K562 (cell line): ENCODE measurements at regions not wholly inside any gene's neighbourhood (a gene's known extent, or its start where the extent isn't known, plus 50 kb on each side); places are given as distances from the start of the nearest gene placed in this dataset.

Experiments used
- ATAC-seq: fragments of 200-7000 bp; cut with Tn5 transposase; 3 replicates; pipeline ENCODE4 v1.9.1; 2020; ENCODE audit warnings: moderate library complexity
- BruUV-seq: library from RNA; stranded (reverse); fragments of 400-500 nt; replicated peaks from 2 replicates; lab custom pipeline; 2021; lab: Mats Ljungman, UMichigan
- CTCF ChIA-PET: fragments of 300-600 bp; formaldehyde crosslinking; extraction: SDS; loops from one replicate; lab custom pipeline; 2021; ENCODE audit warnings: low intra/inter-chr PET ratio; lab: Yijun Ruan, JAX
- POLR2A ChIA-PET: fragments of 300-600, 350-650 bp; sonication (Branson Sonifier 250); formaldehyde crosslinking; extraction: SDS; loops from one replicate; lab custom pipeline; 2021; ENCODE audit warnings: antibody characterized with exemption, inconsistent platforms; lab: Yijun Ruan, JAX
- DNase-seq, 4 experiments: peaks; one replicate each; pipeline versions ENCODE4 v3.0.0 to v3.0.0-alpha.2; 2011 to 2018; ENCODE audit warnings: low spot score in 3 of 4, mixed read lengths in 3 of 4; ENCODE audit errors: extremely low read depth in 1 of 4
- FAIRE-seq: peaks from 2 replicates; lab custom pipeline; 2011; peaks lifted over from hg19 to GRCh38; lab: Jason Lieb, UNC
- H2AFZ ChIP-seq: 2 replicates; pipeline ENCODE4 v1.6.0; 2011; ENCODE audit warnings: low read depth, low read length, control low read depth, inconsistent platforms
- H3K27ac ChIP-seq: fragments of 200-600 bp; 3 replicates; pipeline ENCODE4 v1.8.0; 2011; ENCODE audit warnings: low read depth, mild to moderate bottlenecking, control low read depth, inconsistent platforms, low read length, moderate library complexity, mixed read lengths; ENCODE audit errors: extremely low read depth
- H3K27me3 ChIP-seq, 2 experiments: fragments of 300-600 bp in 1 of 2; 2 replicates in 1 of 2; 3 replicates in 1 of 2; pipeline versions ENCODE4 v1.6.0 to v1.8.0; 2011; ENCODE audit warnings: inconsistent platforms in 2 of 2, low read length in 2 of 2, mild to moderate bottlenecking in 1 of 2, mixed read lengths in 1 of 2, moderate library complexity in 1 of 2; ENCODE audit not compliant: control insufficient read depth in 2 of 2, insufficient read depth in 2 of 2
- H3K36me3 ChIP-seq: fragments of 300-600 bp; 3 replicates; pipeline ENCODE4 v1.8.0; 2011; ENCODE audit warnings: mild to moderate bottlenecking, low read length, inconsistent platforms; ENCODE audit not compliant: control insufficient read depth, insufficient read depth
- H3K4me1 ChIP-seq, 2 experiments: fragments of 200-600 bp in 1 of 2; replicated peaks in 1 of 2; 2 replicates in 1 of 2; 3 replicates in 1 of 2; pipeline versions ENCODE4 v1.5.1 to v1.8.0; 2011; ENCODE audit warnings: inconsistent platforms in 2 of 2, low read length in 2 of 2, mild to moderate bottlenecking in 1 of 2, mixed read lengths in 1 of 2, moderate library complexity in 1 of 2; ENCODE audit not compliant: control insufficient read depth in 2 of 2, insufficient read depth in 2 of 2
- H3K4me2 ChIP-seq: 2 replicates; pipeline ENCODE4 v1.6.1; 2011; ENCODE audit warnings: low read length, control low read depth, inconsistent platforms, mixed read lengths; ENCODE audit not compliant: insufficient read depth
- H3K4me3 ChIP-seq: fragments of 200-600 bp; sonication (generic), shearing (Covaris generic); 2 replicates; pipeline ENCODE4 v1.5.1; 2016; ENCODE audit warnings: control low read depth, inconsistent platforms
- H3K79me2 ChIP-seq: fragments of 200-600 bp; 3 replicates; pipeline ENCODE4 v1.8.0; 2011; ENCODE audit warnings: low read length, inconsistent platforms; ENCODE audit not compliant: control insufficient read depth, insufficient read depth
- H3K9ac ChIP-seq, 2 experiments: 2 replicates each; pipeline versions ENCODE4 v1.6.0 to v1.6.1; 2011; ENCODE audit warnings: low read depth in 2 of 2, low read length in 2 of 2, control low read depth in 1 of 2, inconsistent platforms in 1 of 2, mild to moderate bottlenecking in 1 of 2, mixed read lengths in 1 of 2; ENCODE audit not compliant: insufficient read depth in 1 of 2
- H3K9me1 ChIP-seq: one replicate; pipeline ENCODE4 v1.6.0; 2011; ENCODE audit warnings: inconsistent platforms, mild to moderate bottlenecking, low read length, moderate library complexity; ENCODE audit not compliant: control insufficient read depth, insufficient read depth
- H3K9me3 ChIP-seq: replicated peaks from 2 replicates; pipeline ENCODE4 v1.5.1; 2011; ENCODE audit warnings: low read depth, low read length, inconsistent platforms; ENCODE audit not compliant: control insufficient read depth, insufficient read depth
- H4K20me1 ChIP-seq: replicated peaks from 2 replicates; pipeline ENCODE4 v1.6.1; 2011; ENCODE audit warnings: low read length, inconsistent platforms, mixed read lengths; ENCODE audit not compliant: control insufficient read depth, insufficient read depth
- ATF2 ChIP-seq: sonication (generic); formaldehyde crosslinking; IDR thresholded peaks from 2 replicates; pipeline ENCODE4 v1.8.1; 2022; ENCODE audit warnings: missing genetic modification reagents
- BCL6 ChIP-seq: fragments of 250-450 bp; sonication (Bioruptor Pico); IDR thresholded peaks from 2 replicates; pipeline ENCODE4 v1.4.0; 2020
- CBFA2T3 ChIP-seq: fragments of 450-650 bp; IDR thresholded peaks from 2 replicates; pipeline ENCODE4 v1.6.1; 2017
- E4F1 ChIP-seq: fragments of 250-450 bp; sonication (Bioruptor Pico); IDR thresholded peaks from 2 replicates; pipeline ENCODE4 v1.5.0; 2021; ENCODE audit warnings: mild to moderate bottlenecking, borderline replicate concordance
- GATAD2B ChIP-seq: fragments of 450-650 bp; IDR thresholded peaks from 2 replicates; pipeline ENCODE4 v1.6.1; 2017; ENCODE audit warnings: mild to moderate bottlenecking, borderline replicate concordance
- ID3 ChIP-seq, 2 experiments: fragments of 250-450 bp in 1 of 2; fragments of 450-650 bp in 1 of 2; sonication (Bioruptor Pico) in 1 of 2; IDR thresholded peaks; 2 replicates each; pipeline versions ENCODE4 v1.6.1 to v1.8.0; 2016 to 2021; ENCODE audit warnings: mild to moderate bottlenecking in 2 of 2, moderate library complexity in 2 of 2, missing compliant biosample characterization in 1 of 2, missing genetic modification characterization in 1 of 2
- NCOA4 ChIP-seq: fragments of 450-650 bp; IDR thresholded peaks from 2 replicates; pipeline ENCODE4 v1.6.1; 2018; ENCODE audit warnings: mild to moderate bottlenecking; ENCODE audit not compliant: partially characterized antibody
- SMARCA5 ChIP-seq: fragments of 450-650 bp; IDR thresholded peaks from 2 replicates; pipeline ENCODE4 v1.6.1; 2016
- STAT6 ChIP-seq: sonication (generic); formaldehyde crosslinking; IDR thresholded peaks from 2 replicates; pipeline ENCODE4 v1.8.1; 2023; ENCODE audit warnings: mild to moderate bottlenecking, missing genetic modification reagents
- WGBS: fragments of 100-300 bp; shearing (Covaris generic); methylation state at CpG from one replicate; pipeline ENCODE4 v1.1.6; 2016; ENCODE audit warnings: low coverage, mixed read lengths; ENCODE audit not compliant: insufficient coverage; ENCODE audit errors: missing lambda C conversion rate; 5-methylcytosine and 5-hydroxymethylcytosine counted together
- in situ Hi-C: fragments of 300-500 bp; cut with MboI; formaldehyde crosslinking; loops from 4 replicates; pipeline ENCODE4 v1.15.0; 2018; ENCODE audit warnings: inconsistent platforms, mixed read lengths
- intact Hi-C: fragments of 100-400 bp; cut with micrococcal nuclease; formaldehyde crosslinking; loops from 2 replicates; pipeline ENCODE4 v1.14.2; 2022

GRCh38 chr13:47675871-47676270 lies 325.2 kb downstream of the SUCLA2 start:
- no peak for FAIRE-seq
- no peak overlapping the region for H3K4me2 ChIP-seq
- no peak for DNase-seq
- H2AFZ ChIP-seq: no peak overlapping the region
- TF ChIP-seq BCL6 (no peak), E4F1 (CRISPR knock-in tag) (no peak), ID3 (CRISPR knock-in tag; IDR thresholded peaks at IDR 0.05) (no peak), ID3 (tag; IDR thresholded peaks at IDR 0.05) (no peak), ATF2 (CRISPR knock-in tag) (no peak), STAT6 (CRISPR knock-in tag) (no peak), NCOA4 (no peak), CBFA2T3 (no peak), GATAD2B (no peak), SMARCA5 (no peak)
- no peak overlapping the region for H3K9ac ChIP-seq
- intact Hi-C loops (no loop called here), in situ Hi-C loops (no loop called here)
- ChIA-PET CTCF (no interaction called here), POLR2A (no interaction called here)
- H3K9me3 ChIP-seq: no peaks in the 10 kb centered on the region
- no peak overlapping the region for H3K27ac ChIP-seq
- no peak for ATAC-seq
- no peak overlapping the region for H3K4me3 ChIP-seq
- H3K36me3 ChIP-seq: no peaks in the 10 kb centered on the region
- no peaks in the 10 kb centered on the region for H3K9me1 ChIP-seq
- H3K79me2 ChIP-seq: no peaks in the 10 kb centered on the region
- no TSS peak for BruUV-seq
- H3K27me3 ChIP-seq: no peaks in the 10 kb centered on the region
- no peaks in the 10 kb centered on the region for H4K20me1 ChIP-seq
- no peaks in the 10 kb centered on the region for H3K4me1 ChIP-seq
- WGBS: 2% methylated on average over 4 of the region's 4 CpGs
